NCI-H774 (cell line): ENCODE measurements at regions not wholly inside any gene's neighbourhood (a gene's known extent, or its start where the extent isn't known, plus 50 kb on each side); places are given as distances from the start of the nearest gene placed in this dataset.

Experiments
- DNase-seq: peaks from one replicate; lab custom pipeline; 2025; lab: John Stamatoyannopoulos, UW

DNA sequence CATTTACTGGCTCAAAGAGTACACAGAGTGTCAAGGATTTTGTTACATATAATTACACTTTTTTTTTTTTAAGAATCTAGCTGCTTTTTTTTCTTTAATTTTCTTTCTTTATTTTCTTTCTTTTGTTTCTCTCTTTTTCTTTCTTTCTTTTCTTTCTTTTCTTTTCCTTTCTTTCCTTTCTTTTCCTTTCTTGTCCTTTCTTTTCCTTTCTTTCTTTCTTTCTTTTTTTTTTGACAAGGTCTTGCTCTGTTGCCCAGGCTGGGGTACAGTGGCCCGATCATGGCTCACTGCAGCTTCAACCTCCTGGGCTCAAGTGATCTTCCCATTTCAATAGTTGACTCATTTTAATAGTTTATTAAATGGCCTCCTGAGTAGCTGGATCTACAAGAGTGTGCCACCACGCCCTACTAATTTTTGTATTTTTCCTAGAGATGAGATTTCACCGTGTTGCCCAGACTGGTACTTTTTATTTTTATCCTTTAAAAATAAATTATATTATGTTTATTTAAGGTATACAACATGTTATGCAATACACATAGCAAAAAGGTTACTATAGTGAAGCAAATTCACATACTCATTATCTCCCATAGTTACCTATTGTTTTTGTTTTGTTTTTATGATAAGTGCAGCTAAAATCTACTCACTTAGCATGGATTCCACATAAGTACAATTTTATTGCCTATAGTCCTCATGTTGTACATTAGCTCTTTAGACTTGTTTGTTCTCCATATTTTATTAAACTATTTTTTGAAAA lies 381.5 kb upstream of the KLF4 start:
- DNase-seq: peak; percentile 32

DNA sequence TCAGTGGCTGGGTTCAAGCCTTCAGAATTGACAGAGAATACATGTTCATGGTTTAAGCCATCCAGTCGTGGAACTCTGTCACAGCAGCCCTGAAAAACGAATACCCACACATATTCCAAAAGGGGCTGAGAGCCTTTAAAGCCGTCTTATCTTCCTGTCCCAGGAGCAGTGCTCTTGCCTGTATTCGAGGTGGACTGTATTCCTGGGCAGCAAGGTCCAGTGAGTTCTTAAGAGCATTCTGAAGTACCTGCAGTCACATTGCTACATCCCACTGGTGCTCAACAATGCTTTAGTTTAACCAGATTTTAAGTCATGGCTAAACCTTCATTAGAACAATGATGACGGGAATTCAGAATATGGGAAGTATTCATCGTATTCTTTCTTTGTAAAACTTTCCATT lies 380.7 kb upstream of the KLF4 start:
- no peak for DNase-seq

DNA sequence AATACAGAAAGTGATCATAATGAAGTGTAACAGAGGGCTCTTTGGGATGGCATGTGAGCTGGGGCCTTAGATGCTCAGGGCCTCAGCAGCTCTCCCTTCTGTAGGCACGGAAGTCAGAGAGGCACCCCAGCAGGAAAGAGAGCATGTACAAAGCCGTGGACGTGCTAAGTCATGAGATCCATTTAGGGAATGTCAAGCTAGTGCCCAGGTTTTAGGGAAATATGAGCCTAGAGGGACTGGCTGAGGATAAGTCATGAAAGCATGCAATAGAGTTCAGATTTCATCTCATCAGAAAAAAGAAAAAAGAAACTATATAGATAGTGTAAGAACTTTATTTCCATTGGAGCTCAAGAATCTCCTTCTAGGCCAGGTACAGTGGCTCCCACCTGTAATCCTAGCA lies 379.5 kb upstream of the KLF4 start:
- no peak for DNase-seq

DNA sequence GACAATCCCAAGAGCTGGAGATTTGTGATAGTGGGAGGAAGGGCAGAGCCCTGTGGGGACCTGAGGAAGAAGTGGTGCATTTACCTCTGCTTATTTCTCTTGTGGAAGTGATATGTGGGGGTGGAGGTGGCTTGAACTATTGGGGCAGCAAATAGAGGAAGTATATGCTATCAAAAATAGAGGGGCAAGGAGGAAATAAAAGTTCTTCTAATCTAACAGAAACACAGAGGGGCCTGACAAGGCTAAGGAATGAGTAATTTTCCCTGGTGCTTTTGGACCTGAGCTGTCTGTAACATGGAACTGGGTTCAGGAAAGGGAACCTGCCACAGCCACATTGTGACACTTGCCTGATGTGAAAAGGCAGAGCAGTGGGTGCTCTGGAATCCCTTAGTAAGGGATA lies 378.6 kb upstream of the KLF4 start:
- DNase-seq: no peak

DNA sequence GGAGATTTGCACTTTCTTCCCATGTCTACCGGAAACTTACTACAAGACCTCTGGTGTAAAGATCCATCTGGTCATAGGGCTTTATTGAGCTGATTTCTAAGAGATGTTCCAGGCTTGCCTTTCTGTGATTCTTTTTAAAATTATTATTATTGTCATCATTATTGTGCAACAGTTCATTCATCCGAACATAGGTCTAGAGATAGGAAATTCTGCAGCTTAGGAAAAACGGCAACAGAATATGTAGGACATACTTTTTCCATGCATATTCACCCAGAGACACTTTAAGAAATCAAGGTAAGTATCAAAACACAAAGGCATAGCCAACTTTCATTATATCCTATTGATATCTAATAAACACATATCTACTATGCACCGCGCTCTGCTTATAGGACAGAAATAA lies 378.2 kb upstream of the KLF4 start:
- DNase-seq: no peak

DNA sequence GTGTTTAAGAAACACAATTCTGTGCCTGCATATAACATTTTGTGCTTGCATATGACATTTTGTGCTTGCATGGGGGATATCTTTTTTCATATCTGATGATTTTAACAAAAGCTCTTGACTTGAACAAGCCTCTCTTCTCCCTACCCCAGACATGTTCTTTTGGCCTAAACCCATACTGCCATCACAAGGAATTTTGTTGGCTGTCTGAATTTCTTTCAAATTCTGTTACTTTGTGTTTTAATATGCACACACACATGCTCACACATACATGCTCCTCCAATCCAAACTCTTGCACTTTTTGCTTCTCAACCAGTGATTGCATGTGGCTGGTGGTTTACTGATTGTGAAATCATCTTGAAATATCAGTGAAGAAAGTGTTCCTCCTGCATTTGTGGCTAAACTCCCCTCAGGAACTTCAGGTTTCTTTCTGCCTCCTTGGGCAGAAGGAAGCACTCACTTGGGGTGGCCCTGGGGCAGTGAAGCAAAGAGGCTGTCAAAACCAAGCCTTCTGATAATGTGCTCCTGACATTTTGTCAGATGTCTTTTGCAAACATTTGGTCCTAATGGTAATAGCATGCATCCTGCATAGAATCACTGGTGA lies 377.2 kb upstream of the KLF4 start:
- DNase-seq: no peak

DNA sequence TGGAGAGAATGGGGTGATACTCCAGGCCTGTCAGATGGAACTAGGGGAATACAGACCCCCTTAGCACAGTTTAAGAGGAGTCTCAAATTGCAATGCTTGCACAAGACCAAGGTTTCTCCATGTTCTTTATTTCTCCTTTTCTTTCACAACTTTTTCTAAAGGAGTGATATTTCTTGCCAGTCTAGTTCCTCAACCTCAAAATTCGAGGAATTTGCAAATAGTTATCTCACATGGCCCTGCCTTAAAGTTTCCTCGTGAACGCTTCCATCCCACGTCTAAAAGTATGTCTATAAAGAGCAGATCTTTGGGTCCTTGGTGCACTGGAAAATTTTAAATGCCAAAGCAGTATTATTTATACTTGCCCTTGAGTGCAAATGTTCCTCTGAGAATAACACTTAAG lies 373.8 kb upstream of the KLF4 start:
- no peak for DNase-seq

DNA sequence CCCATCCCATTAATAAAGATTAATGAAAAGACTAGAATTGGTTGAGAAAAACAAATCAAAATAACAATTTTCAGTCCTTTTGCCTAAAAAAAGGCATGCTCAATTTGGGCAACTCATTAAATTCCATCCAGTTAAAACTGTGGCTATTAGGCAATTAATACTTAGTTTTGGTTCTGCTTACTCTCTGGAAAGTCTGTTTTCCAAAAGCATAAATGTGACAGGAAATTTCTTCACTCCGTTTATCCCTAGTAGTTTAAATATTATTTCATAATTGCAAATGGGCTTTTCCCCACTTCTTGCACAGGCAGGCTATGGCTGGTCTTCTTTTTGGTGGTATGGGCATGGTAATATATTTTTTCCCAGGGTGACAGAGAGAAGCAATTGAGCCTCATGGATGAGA lies 373.3 kb upstream of the KLF4 start:
- DNase-seq: no peak

DNA sequence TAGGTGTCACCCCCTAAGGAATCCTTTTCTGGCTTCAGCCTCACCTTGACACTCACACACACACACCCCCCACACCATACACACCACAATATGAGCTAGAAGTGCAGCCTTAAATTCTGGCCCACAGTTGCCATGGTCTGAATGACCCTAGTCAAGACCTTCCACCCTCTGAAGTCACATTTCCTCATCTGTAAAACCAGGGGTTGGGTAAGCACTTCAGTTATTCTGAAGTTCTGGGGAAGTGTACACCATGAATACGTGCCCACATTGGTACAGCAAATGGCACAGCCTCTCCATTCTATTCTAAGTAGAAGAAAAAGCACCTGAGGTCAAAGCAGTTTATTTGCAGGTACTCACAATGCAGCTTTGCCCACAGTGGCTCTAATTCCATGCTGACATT lies 372.8 kb upstream of the KLF4 start:
- DNase-seq: no peak

DNA sequence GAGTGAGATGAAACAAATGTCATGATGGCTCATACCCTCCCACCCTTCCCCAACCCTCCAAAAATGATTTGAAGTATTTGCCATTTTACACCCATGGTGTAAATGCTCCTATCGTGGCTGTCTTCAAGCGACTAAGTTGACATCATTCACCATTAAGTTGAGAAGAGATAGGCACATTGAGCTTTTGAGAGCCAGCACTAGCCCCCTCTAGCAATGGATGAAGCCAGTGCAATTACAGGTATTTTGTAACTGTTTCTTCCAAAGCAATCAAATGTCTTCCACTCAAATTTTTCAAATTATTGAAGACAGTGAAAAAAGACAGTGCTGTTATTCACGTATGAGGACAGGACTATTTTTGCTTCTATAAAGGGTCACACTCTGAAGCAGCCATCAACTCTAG lies 371.5 kb upstream of the KLF4 start:
- DNase-seq: no peak

DNA sequence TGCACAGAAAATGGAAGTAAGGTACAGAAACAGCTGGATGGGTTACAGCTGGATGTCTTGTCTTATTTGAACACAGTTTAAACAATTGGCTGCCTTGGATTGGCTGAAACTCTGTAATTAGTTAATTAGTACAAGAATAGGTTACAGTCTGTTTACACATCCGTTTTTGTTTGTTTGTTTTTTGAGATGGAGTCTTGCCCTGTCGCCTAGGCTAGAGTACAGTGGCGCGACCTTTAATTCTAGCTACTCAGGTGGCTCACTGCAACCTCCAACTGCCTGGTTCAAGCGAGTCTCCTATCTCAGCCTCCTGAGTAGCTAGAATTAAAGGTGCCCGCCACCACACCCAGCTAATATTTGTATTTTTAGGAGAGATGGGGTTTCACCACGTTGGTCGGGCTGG lies 368.7 kb upstream of the KLF4 start:
- no peak for DNase-seq

DNA sequence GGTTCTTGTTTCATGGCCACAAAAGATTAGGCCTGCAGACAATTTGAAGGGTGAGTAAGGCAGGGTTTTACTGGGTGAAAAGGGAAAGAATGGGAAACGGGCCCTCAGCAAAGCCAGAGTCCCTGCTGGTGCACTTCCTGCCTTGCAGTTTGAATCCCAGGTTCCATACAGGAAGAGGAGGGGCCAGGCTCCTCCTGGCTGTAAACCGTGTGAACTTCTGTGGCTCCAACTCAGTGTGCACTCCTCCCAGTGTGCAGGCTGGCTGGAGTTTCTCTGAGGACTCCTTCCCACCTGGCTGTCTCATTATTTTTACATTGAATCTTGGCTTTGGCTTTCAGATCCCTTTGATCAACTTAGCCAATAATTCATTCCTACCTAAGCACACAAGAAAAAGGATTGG lies 367.1 kb upstream of the KLF4 start:
- no peak for DNase-seq

DNA sequence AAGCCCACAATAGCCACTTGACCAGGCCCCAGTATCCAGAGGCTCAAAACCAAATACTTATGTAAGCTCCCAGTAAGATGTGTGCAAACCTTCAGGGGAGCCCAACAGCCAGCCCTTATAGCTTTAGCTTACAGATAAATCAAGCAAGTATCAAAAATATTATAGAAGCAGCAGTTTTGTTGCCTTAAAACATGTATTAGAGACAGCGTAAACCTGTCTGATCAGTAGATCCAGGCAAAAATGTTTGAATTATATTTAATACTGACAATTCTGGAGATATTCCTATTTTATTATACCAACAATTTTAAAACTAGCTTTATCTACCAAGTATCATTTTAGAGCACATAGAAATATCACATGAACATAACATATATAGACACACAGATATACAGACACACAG lies 365.6 kb upstream of the KLF4 start:
- DNase-seq: no peak

DNA sequence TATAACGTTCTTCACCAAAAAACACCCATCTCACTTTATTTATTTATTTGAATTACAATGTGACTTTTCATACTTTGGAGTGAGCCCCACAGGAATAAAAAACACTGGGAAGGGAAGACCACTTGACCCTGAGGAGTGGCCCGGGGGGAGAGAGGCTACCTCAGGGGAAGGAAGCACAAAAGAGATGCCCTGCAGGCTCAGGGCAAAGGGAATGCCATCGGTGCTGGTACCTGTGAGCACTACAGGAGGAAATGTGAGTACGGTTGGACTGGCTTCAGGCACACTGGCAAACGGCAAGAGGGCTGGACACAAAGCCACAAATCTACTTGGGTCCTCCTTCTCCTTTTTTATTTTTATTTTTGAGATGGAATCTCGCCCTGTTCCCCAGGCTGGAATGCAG lies 363.9 kb upstream of the KLF4 start:
- no peak for DNase-seq

DNA sequence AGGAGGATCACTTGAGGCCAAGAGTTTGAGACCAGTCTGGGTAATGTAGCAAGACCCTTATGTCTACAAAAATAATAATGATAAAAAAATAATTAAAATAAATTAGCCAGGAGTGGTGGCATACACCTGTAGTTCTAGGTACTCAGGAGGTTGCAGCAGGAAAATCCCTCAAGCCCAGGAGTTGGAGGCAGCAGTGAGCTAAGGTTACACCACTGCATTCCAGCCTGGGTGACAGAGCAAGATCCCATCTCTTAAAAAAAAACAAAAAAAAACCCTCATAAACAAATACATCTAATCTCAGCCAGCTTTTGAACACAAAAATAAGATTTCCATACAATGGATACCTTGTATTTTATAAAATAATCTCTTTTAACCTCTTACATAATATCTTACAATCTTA lies 363.3 kb upstream of the KLF4 start:
- no peak for DNase-seq

DNA sequence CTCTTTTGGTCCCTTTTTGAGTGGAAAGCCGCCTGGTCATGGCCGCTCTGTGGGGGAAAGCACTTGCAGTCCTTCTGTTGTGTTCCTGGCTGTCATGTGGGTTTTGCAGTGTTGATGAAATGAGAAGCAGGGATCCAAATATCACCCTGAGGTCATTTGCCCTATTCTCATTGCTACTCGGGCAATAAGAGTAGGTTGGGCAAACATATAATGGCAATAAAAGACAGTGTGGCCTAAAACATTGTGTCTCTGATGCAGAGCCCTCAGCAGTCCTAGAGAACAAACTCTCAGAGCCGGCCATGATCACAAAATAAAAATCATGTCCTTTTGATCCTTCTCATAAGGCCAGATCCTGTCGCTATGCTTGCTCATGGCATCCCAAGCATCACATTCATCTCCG lies 361.1 kb upstream of the KLF4 start:
- no peak for DNase-seq

DNA sequence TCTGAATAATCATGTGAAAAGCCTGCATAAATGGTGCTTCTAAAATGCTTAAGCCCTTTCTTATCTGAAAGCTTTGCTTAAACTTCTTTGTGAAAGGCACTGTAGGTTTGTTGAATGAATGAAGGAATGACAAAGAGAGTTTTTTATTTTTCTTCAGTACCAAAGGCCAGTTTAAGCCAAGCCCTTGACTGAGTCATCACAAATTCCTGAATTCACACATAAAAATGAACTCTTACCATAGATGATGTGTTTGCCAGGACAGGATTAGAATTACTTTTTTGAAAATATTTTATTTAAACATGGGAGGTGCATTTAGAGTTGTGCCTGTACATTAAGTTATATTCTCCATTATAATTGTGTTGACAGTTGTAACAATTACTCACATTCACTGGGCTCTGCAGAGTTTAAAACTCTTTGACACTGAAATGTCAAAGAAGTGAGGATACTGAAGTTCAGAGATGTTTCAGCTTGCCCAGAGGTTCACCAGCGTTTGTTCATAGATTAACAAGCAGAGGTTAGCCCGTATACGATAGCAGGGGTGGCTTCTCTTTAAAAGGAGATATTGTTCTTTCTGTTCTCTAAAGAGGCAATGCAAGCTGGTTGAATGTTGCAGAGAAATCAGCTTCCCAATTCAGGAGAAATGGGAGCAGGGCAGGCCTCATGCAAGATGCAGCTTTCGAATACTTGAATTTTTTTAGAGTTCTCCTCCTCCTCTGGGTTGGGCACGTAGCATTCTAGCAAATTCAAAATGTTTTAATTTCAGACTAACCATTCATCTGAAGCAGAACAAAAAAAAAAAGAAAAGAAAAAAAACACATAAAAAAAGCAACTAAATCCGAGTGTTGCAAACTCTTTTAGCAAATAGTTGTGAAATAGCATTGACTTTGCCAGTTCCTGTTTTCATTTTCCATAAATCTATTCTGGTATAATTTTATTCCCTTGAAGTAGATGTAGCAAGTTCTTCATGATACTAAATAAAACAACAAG lies 358.7 kb upstream of the KLF4 start:
- DNase-seq: no peak

DNA sequence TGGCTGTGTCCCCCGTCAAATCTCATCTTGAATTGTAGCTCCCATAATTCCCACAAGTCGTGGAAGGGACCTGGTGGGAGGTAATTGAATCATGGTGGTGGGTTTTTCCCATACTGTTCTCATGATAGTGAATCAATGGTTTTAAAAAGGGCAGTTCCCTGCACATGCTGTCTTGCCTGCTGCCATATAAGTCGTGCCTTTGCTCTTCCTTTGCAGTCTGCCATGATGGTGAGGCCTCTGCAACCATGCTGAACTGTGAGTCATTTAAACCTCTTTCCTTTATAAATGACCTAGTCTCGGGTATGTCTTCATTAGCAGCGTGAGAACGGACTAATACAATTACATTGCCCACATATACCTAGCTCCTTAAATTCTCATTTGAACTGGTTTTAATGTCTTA lies 353.0 kb upstream of the KLF4 start:
- no peak for DNase-seq

DNA sequence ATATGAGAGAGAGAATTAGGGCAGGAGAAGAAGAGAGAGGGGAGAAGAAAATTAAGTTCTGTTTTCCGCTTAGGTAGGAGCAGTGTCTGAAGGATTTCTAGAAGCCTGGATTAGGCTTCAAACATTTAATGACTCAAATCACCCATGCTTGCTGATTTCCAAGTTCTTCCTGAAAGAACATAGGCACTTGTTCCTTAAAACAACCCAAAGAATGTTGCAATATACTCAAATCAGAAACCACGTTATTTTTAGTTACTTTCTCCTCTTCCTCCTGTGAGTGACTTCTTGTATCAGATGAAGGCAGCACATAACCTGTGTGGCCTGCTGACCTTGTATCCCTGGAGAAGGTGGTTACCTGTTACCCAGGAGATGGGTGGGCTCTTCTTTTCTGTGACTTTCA lies 351.5 kb upstream of the KLF4 start:
- DNase-seq: no peak

DNA sequence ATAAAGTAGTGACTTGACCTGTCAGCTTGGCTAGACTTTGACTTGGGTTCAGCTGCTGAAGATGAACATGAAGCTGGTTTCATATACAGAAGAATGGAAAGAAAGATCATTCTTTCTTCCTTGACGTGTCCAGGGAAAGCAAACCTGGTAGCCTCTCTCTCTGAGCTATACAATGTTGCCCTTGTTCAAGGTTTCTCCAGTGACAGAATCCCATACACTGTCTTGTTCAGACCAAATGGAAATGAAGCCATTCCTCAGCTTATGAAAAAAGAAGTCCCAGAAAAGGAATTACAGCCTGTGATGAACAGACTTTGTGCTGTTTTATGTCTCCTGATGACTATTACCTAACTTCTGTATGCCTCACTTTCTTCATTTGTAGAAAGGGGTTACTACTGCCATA lies 349.8 kb upstream of the KLF4 start:
- DNase-seq: no peak

DNA sequence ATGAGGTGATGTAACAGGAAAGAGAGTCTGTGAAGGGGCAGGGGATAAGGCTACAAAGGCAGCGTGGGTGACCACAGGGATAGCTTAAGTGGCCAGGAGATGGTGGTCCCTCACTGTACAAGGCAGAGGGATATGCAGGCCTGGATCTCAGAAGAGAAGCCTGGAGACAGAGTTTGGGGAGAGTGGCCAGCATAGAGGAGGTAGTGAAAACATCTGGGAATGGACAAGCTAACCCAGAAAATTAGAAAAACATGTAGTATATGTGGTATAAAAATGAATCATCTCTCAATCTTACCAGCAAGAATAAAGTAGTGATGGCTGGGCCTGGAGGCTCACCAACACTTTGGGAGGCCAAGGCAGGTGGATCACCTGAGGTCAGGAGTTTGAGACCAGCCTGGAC lies 349.2 kb upstream of the KLF4 start:
- DNase-seq: no peak

DNA sequence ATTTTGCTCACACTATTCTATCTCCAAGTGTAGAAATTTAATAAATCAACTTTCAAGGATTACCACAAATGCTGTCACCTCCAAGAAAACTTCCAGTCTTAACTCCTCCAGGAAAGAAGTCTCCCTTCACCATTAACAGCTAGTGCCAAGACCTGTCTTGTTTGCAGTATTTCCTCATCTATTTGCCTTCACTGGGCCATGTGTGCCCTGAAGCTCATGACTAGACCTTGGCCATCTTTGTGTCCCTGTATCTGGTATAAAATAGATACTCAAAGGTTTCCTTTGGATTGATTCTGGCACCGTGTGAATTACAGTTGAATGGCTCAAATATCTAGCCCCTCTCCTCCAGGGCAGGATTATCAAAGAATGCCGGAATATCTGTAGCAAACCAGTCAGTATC lies 346.7 kb upstream of the KLF4 start:
- no peak for DNase-seq

DNA sequence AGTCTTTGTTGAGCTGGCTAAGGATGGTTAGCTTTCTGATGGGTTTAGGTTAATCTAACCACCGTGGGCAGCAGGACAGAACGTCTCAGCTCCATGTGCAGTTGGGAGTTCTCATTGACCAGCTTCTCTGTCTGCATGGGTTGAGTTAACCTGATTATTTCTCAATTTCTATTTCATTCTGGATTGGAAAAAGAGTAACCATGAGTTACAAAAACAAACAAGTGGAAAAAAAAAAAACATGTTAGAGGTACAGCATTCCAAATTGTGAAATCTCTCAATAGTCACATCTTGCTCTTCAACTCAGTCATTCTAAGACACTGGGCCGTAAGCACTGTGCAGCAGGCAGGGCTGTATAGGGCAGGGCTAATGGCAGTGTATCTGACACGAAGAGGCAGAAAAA lies 343.7 kb upstream of the KLF4 start:
- no peak for DNase-seq
